Type B pancreatic cell (in vitro differentiated cells): ENCODE measurements at regions not wholly inside any gene's neighbourhood (a gene's known extent, or its start where the extent isn't known, plus 50 kb on each side); places are given as distances from the start of the nearest gene placed in this dataset.

Experiments used
- DNase-seq: peaks from one replicate; pipeline ENCODE4 v3.0.0; 2021; ENCODE audit warnings: mixed read lengths; ENCODE audit not compliant: unreplicated experiment; ENCODE audit errors: extremely low spot score
- H3K27ac Mint-ChIP-seq: 2 replicates; pipeline ENCODE4 v1.8.0; 2021; ENCODE audit warnings: mild to moderate bottlenecking, mixed read lengths
- H3K27me3 Mint-ChIP-seq: 2 replicates; pipeline ENCODE4 v1.8.0; 2021; ENCODE audit warnings: mixed read lengths
- H3K36me3 Mint-ChIP-seq: 2 replicates; pipeline ENCODE4 v1.8.0; 2021; ENCODE audit warnings: mixed read lengths
- H3K4me1 Mint-ChIP-seq: one replicate; pipeline ENCODE4 v1.8.0; 2021; ENCODE audit warnings: mixed read lengths; ENCODE audit not compliant: unreplicated experiment
- H3K4me3 Mint-ChIP-seq: 2 replicates; pipeline ENCODE4 v1.8.0; 2021; ENCODE audit warnings: mild to moderate bottlenecking, mixed read lengths
- H3K9me3 Mint-ChIP-seq: 2 replicates; pipeline ENCODE4 v1.8.0; 2021; ENCODE audit warnings: mixed read lengths
- TF ChIP-seq, protein P1 (sequence below): fragments of 200-600 bp; sonication (generic); conservative IDR thresholded peaks from 2 replicates; pipeline ENCODE4 v1.5.0; 2021; ENCODE audit warnings: antibody characterized with exemption, mild to moderate bottlenecking

GRCh38 chr3:180135101-180135500, 98.4 kb upstream of the PEX5L start:
- TF ChIP-seq, protein P1, sequence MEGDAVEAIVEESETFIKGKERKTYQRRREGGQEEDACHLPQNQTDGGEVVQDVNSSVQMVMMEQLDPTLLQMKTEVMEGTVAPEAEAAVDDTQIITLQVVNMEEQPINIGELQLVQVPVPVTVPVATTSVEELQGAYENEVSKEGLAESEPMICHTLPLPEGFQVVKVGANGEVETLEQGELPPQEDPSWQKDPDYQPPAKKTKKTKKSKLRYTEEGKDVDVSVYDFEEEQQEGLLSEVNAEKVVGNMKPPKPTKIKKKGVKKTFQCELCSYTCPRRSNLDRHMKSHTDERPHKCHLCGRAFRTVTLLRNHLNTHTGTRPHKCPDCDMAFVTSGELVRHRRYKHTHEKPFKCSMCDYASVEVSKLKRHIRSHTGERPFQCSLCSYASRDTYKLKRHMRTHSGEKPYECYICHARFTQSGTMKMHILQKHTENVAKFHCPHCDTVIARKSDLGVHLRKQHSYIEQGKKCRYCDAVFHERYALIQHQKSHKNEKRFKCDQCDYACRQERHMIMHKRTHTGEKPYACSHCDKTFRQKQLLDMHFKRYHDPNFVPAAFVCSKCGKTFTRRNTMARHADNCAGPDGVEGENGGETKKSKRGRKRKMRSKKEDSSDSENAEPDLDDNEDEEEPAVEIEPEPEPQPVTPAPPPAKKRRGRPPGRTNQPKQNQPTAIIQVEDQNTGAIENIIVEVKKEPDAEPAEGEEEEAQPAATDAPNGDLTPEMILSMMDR, result no peak
- Mint-ChIP-seq H3K9me3 (no peaks in the 10 kb centered on the region), H3K27me3 (no peaks in the 10 kb centered on the region), H3K27ac (no peak overlapping the region), H3K36me3 (no peaks in the 10 kb centered on the region), H3K4me1 (no peaks in the 10 kb centered on the region), H3K4me3 (no peak overlapping the region)
- DNase-seq, result no peak

- Mint-ChIP-seq H3K4me1 (no peaks in the 10 kb centered on the region), H3K4me3 (no peak overlapping the region), H3K27me3 (no peaks in the 10 kb centered on the region), H3K36me3 (no peaks in the 10 kb centered on the region), H3K27ac (no peak overlapping the region), H3K9me3 (peaks cover 3% of the 10 kb centered on the region)
- TF ChIP-seq, protein P1, result no peak
- DNase-seq, result no peak
These were observed 102.1 kb upstream of the PEX5L start for GRCh38 chr3:180138871-180139270.

GRCh38 chr3:180142041-180142440, 105.3 kb upstream of the PEX5L start:
- Mint-ChIP-seq H3K36me3 (no peaks in the 10 kb centered on the region), H3K27me3 (no peaks in the 10 kb centered on the region), H3K27ac (no peak overlapping the region), H3K4me1 (no peaks in the 10 kb centered on the region), H3K9me3 (peaks cover 3% of the 10 kb centered on the region), H3K4me3 (no peak overlapping the region)
- TF ChIP-seq, protein P1, result no peak
- no peak for DNase-seq

DNA sequence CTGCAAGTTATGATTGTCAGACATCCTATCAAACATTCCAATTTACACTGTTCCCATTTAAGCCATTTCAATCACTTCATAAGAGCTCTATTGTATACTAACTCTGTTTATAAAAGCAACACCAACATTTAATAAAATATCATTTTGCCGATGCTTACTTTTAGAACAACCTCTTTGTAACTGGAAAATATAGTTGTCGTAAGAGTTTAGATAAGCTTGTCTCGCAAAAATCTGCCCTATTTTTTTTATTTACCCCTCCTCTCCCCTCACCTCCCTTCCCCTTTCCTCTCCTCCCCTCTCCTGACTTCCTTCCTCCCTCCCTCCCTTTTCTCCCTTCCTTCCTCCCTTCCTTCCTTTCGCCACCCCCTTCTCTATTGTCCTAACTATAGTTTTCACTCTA, 105.7 kb upstream of the PEX5L start:
- no peaks in the 10 kb centered on the region for H3K4me1 Mint-ChIP-seq
- H3K27me3 Mint-ChIP-seq, result no peaks in the 10 kb centered on the region
- no peaks in the 10 kb centered on the region for H3K36me3 Mint-ChIP-seq
- H3K4me3 Mint-ChIP-seq, result no peak overlapping the region
- peaks cover 3% of the 10 kb centered on the region for H3K9me3 Mint-ChIP-seq
- no peak for DNase-seq
- TF ChIP-seq, protein P1, result no peak
- H3K27ac Mint-ChIP-seq, result no peak overlapping the region

- Mint-ChIP-seq H3K4me3 (no peak overlapping the region), H3K27me3 (no peaks in the 10 kb centered on the region), H3K36me3 (no peaks in the 10 kb centered on the region), H3K4me1 (no peaks in the 10 kb centered on the region), H3K27ac (no peak overlapping the region), H3K9me3 (no peaks in the 10 kb centered on the region)
- DNase-seq, result no peak
- TF ChIP-seq, protein P1, result no peak
These were observed 125.0 kb upstream of the PEX5L start for GRCh38 chr3:180161770-180162169.

GRCh38 chr3:180175572-180175971, 138.8 kb upstream of the PEX5L start:
- H3K4me3 Mint-ChIP-seq, result no peak overlapping the region
- H3K4me1 Mint-ChIP-seq, result no peaks in the 10 kb centered on the region
- no peak overlapping the region for H3K27ac Mint-ChIP-seq
- H3K9me3 Mint-ChIP-seq, result no peaks in the 10 kb centered on the region
- DNase-seq, result no peak
- H3K27me3 Mint-ChIP-seq, result no peaks in the 10 kb centered on the region
- H3K36me3 Mint-ChIP-seq, result no peaks in the 10 kb centered on the region
- TF ChIP-seq, protein P1, result no peak
